ENCODE measurements at regions not wholly inside any gene's neighbourhood (a gene's known extent, or its start where the extent isn't known, plus 50 kb on each side); places are given as distances from the start of the nearest gene placed in this dataset.

DNA sequence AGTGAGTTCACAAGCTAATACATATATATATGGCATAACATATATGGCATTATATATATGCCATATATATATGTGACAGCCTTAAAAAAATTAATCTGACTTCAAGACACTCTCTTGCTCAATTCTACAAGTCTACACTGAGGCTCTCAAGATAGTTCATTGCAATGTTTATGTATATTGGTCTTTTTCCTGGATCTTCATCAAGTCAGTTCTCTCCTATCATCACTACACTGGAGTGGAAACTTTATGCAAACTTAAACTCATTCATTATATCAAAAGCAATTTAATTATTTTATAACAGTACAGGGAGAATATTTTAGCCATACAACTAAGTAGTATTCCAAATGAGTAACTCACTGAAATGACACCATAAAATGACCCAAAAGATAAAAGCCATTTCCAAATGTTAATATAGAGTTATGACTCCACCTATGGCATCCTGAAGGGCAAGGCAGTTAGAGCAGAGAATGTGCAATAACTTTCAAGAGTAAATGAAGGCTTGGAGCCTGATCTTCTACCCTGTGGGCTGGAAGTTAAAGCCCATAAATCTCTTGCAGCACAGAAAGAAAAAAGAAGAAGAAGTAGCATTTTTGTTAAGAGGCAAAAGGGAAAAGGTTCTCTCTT is 176.3 kb upstream of the SLIT2 start:
- no peak overlapping the region for H3K4me3 ChIP-seq
- ChIA-PET SMC1A (ENCODE audit: uncharacterized antibody, unreplicated experiment) (interaction anchor here (0.6 kb wide), 1 partner anchor 345 kb away, joined by 3 read pairs; no protein-coding TSS in a partner anchor), POLR2A (no interaction called here), CTCF (no interaction called here), RAD21 (ENCODE audit: unreplicated experiment) (no interaction called here)
- no TSS peak for BruUV-seq (replicated peaks)
- H3K79me2 ChIP-seq (ENCODE audit: control insufficient read depth, insufficient read depth, low read length), result no peaks in the 10 kb centered on the region
- no peak overlapping the region for H3K4me2 ChIP-seq (ENCODE audit: control insufficient read depth, insufficient read depth)
- DNase-seq (ENCODE audit: low read depth, low spot score) (no peak), FAIRE-seq (no peak), ATAC-seq (no peak)
- intact Hi-C loops (cut with micrococcal nuclease; ENCODE audit: unreplicated experiment), result no loop called here
- H3K9ac ChIP-seq (ENCODE audit: control insufficient read depth, insufficient read depth, low read length), result no peak overlapping the region
- no peak for TF ChIP-seq CBFB (IDR thresholded peaks at IDR 0.05; ENCODE audit: low read depth)
- TF ChIP-seq, protein P1, sequence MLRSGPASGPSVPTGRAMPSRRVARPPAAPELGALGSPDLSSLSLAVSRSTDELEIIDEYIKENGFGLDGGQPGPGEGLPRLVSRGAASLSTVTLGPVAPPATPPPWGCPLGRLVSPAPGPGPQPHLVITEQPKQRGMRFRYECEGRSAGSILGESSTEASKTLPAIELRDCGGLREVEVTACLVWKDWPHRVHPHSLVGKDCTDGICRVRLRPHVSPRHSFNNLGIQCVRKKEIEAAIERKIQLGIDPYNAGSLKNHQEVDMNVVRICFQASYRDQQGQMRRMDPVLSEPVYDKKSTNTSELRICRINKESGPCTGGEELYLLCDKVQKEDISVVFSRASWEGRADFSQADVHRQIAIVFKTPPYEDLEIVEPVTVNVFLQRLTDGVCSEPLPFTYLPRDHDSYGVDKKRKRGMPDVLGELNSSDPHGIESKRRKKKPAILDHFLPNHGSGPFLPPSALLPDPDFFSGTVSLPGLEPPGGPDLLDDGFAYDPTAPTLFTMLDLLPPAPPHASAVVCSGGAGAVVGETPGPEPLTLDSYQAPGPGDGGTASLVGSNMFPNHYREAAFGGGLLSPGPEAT (IDR thresholded peaks at IDR 0.05; ENCODE audit: low read depth), result no peak
- TF ChIP-seq CREM (IDR thresholded peaks at IDR 0.05; ENCODE audit: low read depth), result no peak
- TF ChIP-seq, protein P2, sequence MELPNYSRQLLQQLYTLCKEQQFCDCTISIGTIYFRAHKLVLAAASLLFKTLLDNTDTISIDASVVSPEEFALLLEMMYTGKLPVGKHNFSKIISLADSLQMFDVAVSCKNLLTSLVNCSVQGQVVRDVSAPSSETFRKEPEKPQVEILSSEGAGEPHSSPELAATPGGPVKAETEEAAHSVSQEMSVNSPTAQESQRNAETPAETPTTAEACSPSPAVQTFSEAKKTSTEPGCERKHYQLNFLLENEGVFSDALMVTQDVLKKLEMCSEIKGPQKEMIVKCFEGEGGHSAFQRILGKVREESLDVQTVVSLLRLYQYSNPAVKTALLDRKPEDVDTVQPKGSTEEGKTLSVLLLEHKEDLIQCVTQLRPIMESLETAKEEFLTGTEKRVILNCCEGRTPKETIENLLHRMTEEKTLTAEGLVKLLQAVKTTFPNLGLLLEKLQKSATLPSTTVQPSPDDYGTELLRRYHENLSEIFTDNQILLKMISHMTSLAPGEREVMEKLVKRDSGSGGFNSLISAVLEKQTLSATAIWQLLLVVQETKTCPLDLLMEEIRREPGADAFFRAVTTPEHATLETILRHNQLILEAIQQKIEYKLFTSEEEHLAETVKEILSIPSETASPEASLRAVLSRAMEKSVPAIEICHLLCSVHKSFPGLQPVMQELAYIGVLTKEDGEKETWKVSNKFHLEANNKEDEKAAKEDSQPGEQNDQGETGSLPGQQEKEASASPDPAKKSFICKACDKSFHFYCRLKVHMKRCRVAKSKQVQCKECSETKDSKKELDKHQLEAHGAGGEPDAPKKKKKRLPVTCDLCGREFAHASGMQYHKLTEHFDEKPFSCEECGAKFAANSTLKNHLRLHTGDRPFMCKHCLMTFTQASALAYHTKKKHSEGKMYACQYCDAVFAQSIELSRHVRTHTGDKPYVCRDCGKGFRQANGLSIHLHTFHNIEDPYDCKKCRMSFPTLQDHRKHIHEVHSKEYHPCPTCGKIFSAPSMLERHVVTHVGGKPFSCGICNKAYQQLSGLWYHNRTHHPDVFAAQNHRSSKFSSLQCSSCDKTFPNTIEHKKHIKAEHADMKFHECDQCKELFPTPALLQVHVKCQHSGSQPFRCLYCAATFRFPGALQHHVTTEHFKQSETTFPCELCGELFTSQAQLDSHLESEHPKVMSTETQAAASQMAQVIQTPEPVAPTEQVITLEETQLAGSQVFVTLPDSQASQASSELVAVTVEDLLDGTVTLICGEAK (IDR thresholded peaks at IDR 0.05; ENCODE audit: borderline replicate concordance), result no peak
- TF ChIP-seq RFX5 (IDR thresholded peaks at IDR 0.05; ENCODE audit: low read depth, low read length), result no peak
- no peak for TF ChIP-seq EP300 (IDR thresholded peaks at IDR 0.05; ENCODE audit: borderline replicate concordance in 1 of 2, control insufficient read depth in 1 of 2, low read depth in 2 of 2, low read length in 2 of 2)
- TF ChIP-seq ZNF217 (IDR thresholded peaks at IDR 0.05), result no peak
- TF ChIP-seq USF1 (IDR thresholded peaks at IDR 0.05; ENCODE audit: borderline replicate concordance, extremely low read length, insufficient read depth, low read depth, low read length), result no peak
- TF ChIP-seq ETV6 (conservative IDR thresholded peaks at IDR 0.05 in 1 of 2, IDR thresholded peaks at IDR 0.05 in 1 of 2; ENCODE audit: borderline replicate concordance in 1 of 2, low read depth in 1 of 2), result no peak
- TF ChIP-seq SRF (IDR thresholded peaks at IDR 0.05; ENCODE audit: low read depth in 2 of 2, low read length in 2 of 2), result no peak
- TF ChIP-seq SMARCA5 (IDR thresholded peaks at IDR 0.05), result no peak
- no peak for TF ChIP-seq FOXM1 (IDR thresholded peaks at IDR 0.05; ENCODE audit: low read depth, low read length)
- H3K9me3 ChIP-seq (replicated peaks; ENCODE audit: control insufficient read depth, insufficient read depth, low read length), result no peaks in the 10 kb centered on the region
- H3K27ac ChIP-seq (ENCODE audit: control insufficient read depth, insufficient read depth), result no peak overlapping the region
- H3K27me3 ChIP-seq (replicated peaks in 1 of 2; ENCODE audit: control insufficient read depth in 2 of 2, insufficient read depth in 2 of 2, low read length in 1 of 2), result no peaks in the 10 kb centered on the region
- no peaks in the 10 kb centered on the region for H3K36me3 ChIP-seq (ENCODE audit: control insufficient read depth in 2 of 2, insufficient read depth in 2 of 2, low read length in 1 of 2)
- H2AFZ ChIP-seq (ENCODE audit: control insufficient read depth, low read depth, low read length), result no peak overlapping the region
- no peaks in the 10 kb centered on the region for H4K20me1 ChIP-seq (ENCODE audit: control insufficient read depth, insufficient read depth)
- H3K4me1 ChIP-seq (ENCODE audit: control insufficient read depth, insufficient read depth, low read length), result no peaks in the 10 kb centered on the region
- in situ Hi-C loops (cut with MboI), result no loop called here

Data from GM12878 (cell line).